Activated CD4-positive, alpha-beta T cell treated with anti-CD3 and anti-CD28 coated beads for 36 hours (primary cell): ENCODE measurements at regions not wholly inside any gene's neighbourhood (a gene's known extent, or its start where the extent isn't known, plus 50 kb on each side); places are given as distances from the start of the nearest gene placed in this dataset.

ENCODE experiments used
- ATAC-seq: fragments of 200-7000 bp; cut with Tn5 transposase; one replicate; pipeline ENCODE4 v1.10.0; 2021; ENCODE audit warnings: mild to moderate bottlenecking, moderate library complexity
- CTCF ChIA-PET: fragments of 350-600 bp; sonication (Branson Sonifier 250); formaldehyde crosslinking; loops from one replicate; lab custom pipeline; 2021; ENCODE audit warnings: antibody characterized with exemption; lab: Charles Lee
- POLR2A ChIA-PET: fragments of 350-600 bp; sonication (Branson Sonifier 250); formaldehyde crosslinking; loops from one replicate; lab custom pipeline; 2021; ENCODE audit warnings: antibody characterized with exemption, inconsistent platforms; lab: Charles Lee
- DNase-seq: peaks from one replicate; pipeline ENCODE4 v3.0.0-alpha.2; 2020
- H3K27ac Mint-ChIP-seq: one replicate; pipeline ENCODE4 v1.8.0; 2021; ENCODE audit warnings: mixed read lengths
- H3K27me3 Mint-ChIP-seq: one replicate; pipeline ENCODE4 v1.8.0; 2021; ENCODE audit warnings: mixed read lengths
- H3K36me3 Mint-ChIP-seq: one replicate; pipeline ENCODE4 v1.8.0; 2021; ENCODE audit warnings: low read depth, mixed read lengths
- H3K4me1 Mint-ChIP-seq: one replicate; pipeline ENCODE4 v1.8.0; 2021; ENCODE audit warnings: mixed read lengths
- H3K4me3 Mint-ChIP-seq: one replicate; pipeline ENCODE4 v1.8.0; 2021; ENCODE audit warnings: mild to moderate bottlenecking, moderate library complexity, mixed read lengths
- H3K9me3 Mint-ChIP-seq: one replicate; pipeline ENCODE4 v1.8.0; 2021; ENCODE audit warnings: low read depth, mixed read lengths
- intact Hi-C, 2 experiments: fragments of 100-400 bp; cut with DNase I in 1 of 2; cut with micrococcal nuclease in 1 of 2; formaldehyde crosslinking; loops; one replicate each; pipeline versions ENCODE4 v1.14.2 to v1.15.1; 2022 to 2024; cut with DNase I, micrococcal nuclease

- Mint-ChIP-seq H3K4me1 (no peaks in the 10 kb centered on the region), H3K4me3 (no peak overlapping the region), H3K36me3 (no peaks in the 10 kb centered on the region), H3K27me3 (no peaks in the 10 kb centered on the region), H3K9me3 (no peaks in the 10 kb centered on the region), H3K27ac (no peak overlapping the region)
- intact Hi-C loops, result no loop called here
- no peak for ATAC-seq
- CTCF ChIA-PET, result no interaction called here
- no peak for DNase-seq
- POLR2A ChIA-PET, result no interaction called here
Observed at GRCh38 chr1:40914927-40915569, 52.9 kb upstream of the CITED4 start.

GRCh38 chr1:40915581-40915980 is 53.4 kb upstream of the CITED4 start:
- Mint-ChIP-seq H3K4me3 (no peak overlapping the region), H3K4me1 (no peaks in the 10 kb centered on the region), H3K9me3 (no peaks in the 10 kb centered on the region), H3K27me3 (peaks cover 3% of the 10 kb centered on the region), H3K36me3 (no peaks in the 10 kb centered on the region), H3K27ac (no peak overlapping the region)
- DNase-seq, result no peak
- ChIA-PET CTCF (no interaction called here), POLR2A (no interaction called here)
- intact Hi-C loops, result no loop called here
- ATAC-seq, result no peak

- Mint-ChIP-seq H3K27me3 (peaks cover 3% of the 10 kb centered on the region), H3K4me1 (no peaks in the 10 kb centered on the region), H3K36me3 (no peaks in the 10 kb centered on the region), H3K4me3 (no peak overlapping the region), H3K27ac (no peak overlapping the region), H3K9me3 (no peaks in the 10 kb centered on the region)
- ChIA-PET POLR2A (no interaction called here), CTCF (interaction anchor here (0.7 kb wide), 1 partner anchor 36 kb away, joined by 3 read pairs; no protein-coding TSS in a partner anchor)
- intact Hi-C loops, result no loop called here
- ATAC-seq (no peak), DNase-seq (no peak)
Observed at GRCh38 chr1:40917995-40918711, 56.0 kb upstream of the CITED4 start.

DNA sequence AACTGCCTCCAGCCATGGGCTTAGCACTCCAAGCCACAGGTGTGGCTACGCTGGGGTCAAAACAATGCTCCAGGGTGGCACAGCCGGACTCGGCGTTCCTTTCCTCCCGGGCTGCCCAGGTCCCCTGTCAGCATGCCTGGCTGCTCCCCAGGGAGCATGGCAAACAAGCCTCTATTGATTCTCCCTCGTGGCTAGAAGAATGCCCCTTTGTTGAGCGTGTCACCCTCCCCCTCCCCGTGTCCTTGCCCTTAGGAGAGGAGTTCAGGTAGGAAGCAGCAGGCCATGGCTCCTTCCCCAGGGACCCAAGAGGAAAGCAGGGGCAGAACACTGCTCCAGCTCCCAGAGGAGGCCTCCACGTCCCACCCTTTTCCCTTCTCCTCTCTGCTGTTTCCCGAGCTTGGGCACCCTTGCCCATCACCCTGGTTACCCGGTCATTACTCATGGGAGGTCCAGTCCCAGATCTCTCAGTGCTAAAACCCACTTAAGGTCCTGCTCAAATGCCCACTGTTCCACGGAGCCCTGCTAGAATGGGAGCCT is 57.4 kb upstream of the CITED4 start:
- no peak for ATAC-seq
- intact Hi-C loops, result no loop called here
- no peak overlapping the region for H3K27ac Mint-ChIP-seq

GRCh38 chr1:40921522-40921921 is 58.0 kb upstream of the CTPS1 start:
- ChIA-PET POLR2A (no interaction called here), CTCF (interaction anchor here (0.6 to 1.1 kb wide), 2 partner anchors 31 to 47 kb away, joined by 3 read pairs; no protein-coding TSS in a partner anchor)
- no peak for ATAC-seq
- intact Hi-C loops, result no loop called here
- no peaks in the 10 kb centered on the region for H3K36me3 Mint-ChIP-seq
- no peak overlapping the region for H3K4me3 Mint-ChIP-seq
- no peaks in the 10 kb centered on the region for H3K4me1 Mint-ChIP-seq
- no peak for DNase-seq
- peaks cover 4% of the 10 kb centered on the region for H3K27me3 Mint-ChIP-seq
- H3K9me3 Mint-ChIP-seq, result no peaks in the 10 kb centered on the region
- no peak overlapping the region for H3K27ac Mint-ChIP-seq

More for the DNA sequence above, 57.4 kb upstream of the CITED4 start:
- no peaks in the 10 kb centered on the region for H3K4me1 Mint-ChIP-seq
- no peaks in the 10 kb centered on the region for H3K36me3 Mint-ChIP-seq
- ChIA-PET POLR2A (no interaction called here), CTCF (no interaction called here)
- DNase-seq, result no peak
- H3K27me3 Mint-ChIP-seq, result peaks cover 4% of the 10 kb centered on the region
- H3K9me3 Mint-ChIP-seq, result no peaks in the 10 kb centered on the region
- H3K4me3 Mint-ChIP-seq, result no peak overlapping the region

DNA sequence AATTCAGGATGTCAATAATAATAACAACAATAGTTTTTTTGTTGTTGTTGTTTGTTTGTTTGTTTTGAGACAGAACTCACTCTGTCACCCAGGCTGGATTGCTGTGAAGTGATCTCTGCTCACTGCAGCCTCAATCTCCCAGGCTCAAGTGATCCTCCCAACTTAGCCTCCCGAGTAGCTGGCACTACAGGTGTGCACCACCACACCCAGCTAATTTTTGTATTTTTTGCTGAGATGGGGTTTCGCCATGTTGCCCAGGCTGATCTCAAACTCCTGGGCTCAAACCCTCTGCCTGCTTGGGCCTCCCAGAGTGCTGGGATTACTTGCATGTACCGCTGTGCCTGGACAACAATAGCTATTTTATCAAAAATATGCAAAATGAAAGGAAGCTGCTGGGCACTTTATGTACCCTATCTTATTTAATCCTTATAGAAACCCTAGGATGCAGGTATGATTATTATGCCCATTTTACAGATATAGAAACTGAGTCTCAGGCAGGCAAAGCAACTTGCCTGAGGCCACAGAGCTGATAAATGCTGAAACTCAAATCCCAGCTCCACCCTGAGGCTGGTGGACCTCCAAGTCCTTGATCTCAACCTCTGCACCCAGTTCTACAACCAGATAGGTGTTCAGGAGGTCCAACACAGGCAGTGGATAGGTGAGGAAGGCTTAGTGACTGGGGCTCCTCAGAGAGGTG is 57.4 kb upstream of the CTPS1 start:
- Mint-ChIP-seq H3K27ac (no peak overlapping the region), H3K27me3 (peaks cover 4% of the 10 kb centered on the region), H3K4me3 (no peak overlapping the region), H3K36me3 (no peaks in the 10 kb centered on the region), H3K9me3 (no peaks in the 10 kb centered on the region), H3K4me1 (no peaks in the 10 kb centered on the region)
- DNase-seq (no peak), ATAC-seq (no peak)
- POLR2A ChIA-PET, result no interaction called here
- CTCF ChIA-PET, result interaction anchor here (1.1 kb wide), 1 partner anchor 31 kb away, joined by 3 read pairs; no protein-coding TSS in a partner anchor
- intact Hi-C loops, result no loop called here

DNA sequence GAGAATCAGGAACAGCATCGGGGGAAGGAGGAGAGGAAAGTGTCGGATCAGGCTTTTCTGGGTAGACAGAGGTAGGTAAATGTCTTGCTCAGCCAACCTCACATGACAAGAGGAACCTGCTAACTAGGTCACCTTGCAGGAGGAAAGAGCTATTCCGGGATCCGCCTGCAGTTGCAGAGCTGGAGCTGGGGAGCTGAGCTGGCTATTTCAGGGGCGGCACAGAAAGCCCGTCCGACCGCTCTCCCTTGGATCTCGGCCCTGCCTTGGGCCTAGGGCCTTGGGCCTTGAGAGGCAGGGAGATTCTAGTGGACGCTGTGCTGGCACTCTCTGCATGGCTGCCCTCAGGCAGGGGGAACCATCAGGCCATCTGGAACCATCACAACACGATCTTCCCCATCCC is 56.5 kb upstream of the CTPS1 start:
- intact Hi-C loops, result no loop called here
- no peak for DNase-seq
- no peaks in the 10 kb centered on the region for H3K36me3 Mint-ChIP-seq
- ChIA-PET CTCF (interaction anchor here (0.6 kb wide), 1 partner anchor 296 kb away, joined by 3 read pairs; no protein-coding TSS in a partner anchor), POLR2A (no interaction called here)
- H3K9me3 Mint-ChIP-seq, result no peaks in the 10 kb centered on the region
- ATAC-seq, result no peak
- no peaks in the 10 kb centered on the region for H3K4me1 Mint-ChIP-seq
- H3K4me3 Mint-ChIP-seq, result no peak overlapping the region
- H3K27me3 Mint-ChIP-seq, result peaks cover 4% of the 10 kb centered on the region
- H3K27ac Mint-ChIP-seq, result no peak overlapping the region

- peaks cover 4% of the 10 kb centered on the region for H3K27me3 Mint-ChIP-seq
- POLR2A ChIA-PET, result no interaction called here
Observed at GRCh38 chr1:40923511-40924020, 55.9 kb upstream of the CTPS1 start.

DNA sequence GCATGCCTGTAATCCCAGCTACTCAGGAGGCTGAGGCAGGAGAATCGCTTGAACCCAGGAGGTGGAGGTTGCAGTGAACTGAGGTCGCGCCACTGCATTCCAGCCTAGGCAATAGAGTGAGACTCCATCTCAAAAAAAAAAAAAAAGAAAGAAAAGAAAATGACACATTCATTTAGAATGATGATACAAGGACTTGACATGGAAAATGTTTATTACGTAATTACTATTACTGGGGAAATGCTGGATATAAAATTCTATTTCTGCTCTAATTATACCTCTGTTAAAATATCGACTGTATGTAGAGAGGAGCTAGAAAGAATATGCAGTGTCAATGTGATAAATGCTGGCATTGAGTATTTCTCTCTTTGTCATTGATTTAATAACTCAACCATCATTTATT is 54.7 kb upstream of the CTPS1 start:
- Mint-ChIP-seq H3K4me3 (no peak overlapping the region), H3K36me3 (no peaks in the 10 kb centered on the region), H3K27me3 (peaks cover 4% of the 10 kb centered on the region), H3K27ac (no peak overlapping the region), H3K9me3 (no peaks in the 10 kb centered on the region), H3K4me1 (no peaks in the 10 kb centered on the region)
- POLR2A ChIA-PET, result no interaction called here
- CTCF ChIA-PET, result interaction anchor here (1.1 to 1.8 kb wide), 3 partner anchors 10 to 28 kb away, joined by 3 to 7 read pairs (median 4); no protein-coding TSS in a partner anchor
- no peak for ATAC-seq
- intact Hi-C loops, result no loop called here
- DNase-seq, result no peak

More at GRCh38 chr1:40923511-40924020, 55.9 kb upstream of the CTPS1 start:
- H3K36me3 Mint-ChIP-seq, result no peaks in the 10 kb centered on the region
- intact Hi-C loops, result no loop called here
- no peak for ATAC-seq
- no peak for DNase-seq
- H3K4me1 Mint-ChIP-seq, result no peaks in the 10 kb centered on the region
- H3K27ac Mint-ChIP-seq, result no peak overlapping the region
- no peaks in the 10 kb centered on the region for H3K9me3 Mint-ChIP-seq
- CTCF ChIA-PET, result interaction anchor here (0.6 to 0.9 kb wide), 2 partner anchors 64 to 296 kb away, joined by 3 read pairs; no protein-coding TSS in a partner anchor
- no peak overlapping the region for H3K4me3 Mint-ChIP-seq

GRCh38 chr1:40925834-40926410 is 53.6 kb upstream of the CTPS1 start:
- H3K4me3 Mint-ChIP-seq, result no peak overlapping the region
- ChIA-PET CTCF (interaction anchor here (0.5 to 1.8 kb wide), 8 partner anchors 9 to 567 kb away, joined by 3 to 10 read pairs (median 4); no protein-coding TSS in a partner anchor), POLR2A (no interaction called here)
- intact Hi-C loops, result no loop called here
- H3K4me1 Mint-ChIP-seq, result no peaks in the 10 kb centered on the region
- no peaks in the 10 kb centered on the region for H3K9me3 Mint-ChIP-seq
- DNase-seq (no peak), ATAC-seq (no peak)
- H3K36me3 Mint-ChIP-seq, result no peaks in the 10 kb centered on the region
- H3K27me3 Mint-ChIP-seq, result peaks cover 2% of the 10 kb centered on the region
- no peak overlapping the region for H3K27ac Mint-ChIP-seq

GRCh38 chr1:40926441-40926840 is 53.1 kb upstream of the CTPS1 start:
- ChIA-PET POLR2A (no interaction called here), CTCF (interaction anchor here (0.5 to 1.8 kb wide), 5 partner anchors 9 to 566 kb away, joined by 3 to 10 read pairs (median 7); no protein-coding TSS in a partner anchor)

More at GRCh38 chr1:40926441-40926840, 53.1 kb upstream of the CTPS1 start:
- ATAC-seq (no peak), DNase-seq (no peak)
- no peak overlapping the region for H3K27ac Mint-ChIP-seq
- H3K36me3 Mint-ChIP-seq, result no peaks in the 10 kb centered on the region
- no peaks in the 10 kb centered on the region for H3K9me3 Mint-ChIP-seq
- no peaks in the 10 kb centered on the region for H3K4me1 Mint-ChIP-seq
- H3K4me3 Mint-ChIP-seq, result no peak overlapping the region
- intact Hi-C loops, result no loop called here
- peaks cover 2% of the 10 kb centered on the region for H3K27me3 Mint-ChIP-seq
